Ovary (tissue), 3 donors: ENCODE measurements at regions not wholly inside any gene's neighbourhood (a gene's known extent, or its start where the extent isn't known, plus 50 kb on each side); places are given as distances from the start of the nearest gene placed in this dataset.

Source experiments
- CTCF ChIP-seq, 3 donors: fragments of 450-650 bp in 2 of 3; fragments of 200-600 bp in 1 of 3; IDR thresholded peaks; one replicate each; pipeline versions ENCODE4 v1.5.1 to v1.8.0; 2016 to 2022; ENCODE audit warnings: antibody characterized with exemption in 3 of 3, mild to moderate bottlenecking in 1 of 3
- POLR2A ChIP-seq: fragments of 450-650 bp; IDR thresholded peaks from one replicate; pipeline ENCODE4 v1.6.1; 2017; ENCODE audit warnings: antibody characterized with exemption, mild to moderate bottlenecking, moderate library complexity
- donor health status: DM: no; HTN: no; CAD: no.

- TF ChIP-seq CTCF (IDR thresholded peaks at IDR 0.05) (no peak), POLR2A (no peak)
These were observed 196.4 kb downstream of the SUCNR1 start for GRCh38 chr3:152069871-152070270.
